Stimulated activated CD4-positive, alpha-beta T cell treated with anti-CD3 and anti-CD28 coated beads, TNF-alpha, amount 100 ng/mL, for 24 hours (primary cell): ENCODE measurements at regions not wholly inside any gene's neighbourhood (a gene's known extent, or its start where the extent isn't known, plus 50 kb on each side); places are given as distances from the start of the nearest gene placed in this dataset.

Source experiments
- DNase-seq, 3 experiments: peaks; one replicate each; pipeline ENCODE4 v3.0.0-alpha.2; 2020; ENCODE audit warnings: low read depth in 3 of 3

- no peak for DNase-seq
These were observed 50.6 kb upstream of the GNAO1 start for GRCh38 chr16:56140645-56141044.

- DNase-seq, result no peak
These were observed 54.0 kb upstream of the GNAO1 start for GRCh38 chr16:56137269-56137668.

GRCh38 chr16:56136256-56136655, 55.0 kb upstream of the GNAO1 start:
- DNase-seq, result no peak

- no peak for DNase-seq
These were observed 56.5 kb upstream of the GNAO1 start for GRCh38 chr16:56134790-56135189.

- no peak for DNase-seq
These were observed 65.4 kb upstream of the GNAO1 start for GRCh38 chr16:56125922-56126321.

- no peak for DNase-seq
These were observed 69.0 kb upstream of the GNAO1 start for GRCh38 chr16:56122251-56122650.

GRCh38 chr16:56121156-56121500, 70.2 kb upstream of the GNAO1 start:
- no peak for DNase-seq

- DNase-seq, result no peak
These were observed 70.7 kb upstream of the GNAO1 start for GRCh38 chr16:56120447-56121155.

- DNase-seq, result no peak
These were observed 72.2 kb upstream of the GNAO1 start for GRCh38 chr16:56119133-56119532.

- DNase-seq, result no peak
These were observed 74.7 kb upstream of the GNAO1 start for GRCh38 chr16:56116577-56116964.

- DNase-seq, result no peak
These were observed 75.3 kb upstream of the GNAO1 start for GRCh38 chr16:56115817-56116576.

GRCh38 chr16:56113223-56113622, 78.1 kb upstream of the GNAO1 start:
- DNase-seq, result no peak

- no peak for DNase-seq
These were observed 80.2 kb upstream of the GNAO1 start for GRCh38 chr16:56111100-56111499.

- no peak for DNase-seq
These were observed 81.3 kb upstream of the GNAO1 start for GRCh38 chr16:56109994-56110393.

- DNase-seq, result no peak
These were observed 82.1 kb upstream of the GNAO1 start for GRCh38 chr16:56109205-56109604.

GRCh38 chr16:56108724-56109123, 82.6 kb upstream of the GNAO1 start:
- DNase-seq, result no peak

- no peak for DNase-seq
These were observed 83.2 kb upstream of the GNAO1 start for GRCh38 chr16:56108056-56108471.

- no peak for DNase-seq
These were observed 84.8 kb upstream of the GNAO1 start for GRCh38 chr16:56106527-56106926.

GRCh38 chr16:56102906-56103305, 88.4 kb upstream of the GNAO1 start:
- no peak for DNase-seq

- no peak for DNase-seq
These were observed 89.1 kb upstream of the GNAO1 start for GRCh38 chr16:56102183-56102686.

GRCh38 chr16:56101480-56101879, 89.8 kb upstream of the GNAO1 start:
- DNase-seq, result no peak

GRCh38 chr16:56097306-56097705, 94.0 kb upstream of the GNAO1 start:
- no peak for DNase-seq

- no peak for DNase-seq
These were observed 97.1 kb upstream of the GNAO1 start for GRCh38 chr16:56094231-56094630.
